HCT116 (cell line): ENCODE measurements at regions not wholly inside any gene's neighbourhood (a gene's known extent, or its start where the extent isn't known, plus 50 kb on each side); places are given as distances from the start of the nearest gene placed in this dataset.

ENCODE experiments used
- ATAC-seq: fragments of 200-7000 bp; cut with Tn5 transposase; 2 replicates; pipeline ENCODE4 v1.9.1; 2020; ENCODE audit warnings: mild to moderate bottlenecking, moderate library complexity
- BruUV-seq: library from RNA; stranded (reverse); fragments of 400-500 nt; replicated peaks from 2 replicates; lab custom pipeline; 2021; lab: Mats Ljungman, UMichigan
- CTCF ChIA-PET: fragments of 300-600 bp; sonication (Branson Sonifier 250); formaldehyde crosslinking; loops from one replicate; lab custom pipeline; 2021; ENCODE audit warnings: antibody characterized with exemption; lab: Charles Lee
- POLR2A ChIA-PET: fragments of 300-600, 350-600 bp; sonication (Branson Sonifier 250); formaldehyde crosslinking; loops from one replicate; lab custom pipeline; 2021; ENCODE audit warnings: antibody characterized with exemption; lab: Charles Lee
- RAD21 ChIA-PET, 2 experiments: fragments of 300-600 bp; sonication (Branson Sonifier 250); formaldehyde crosslinking; loops; one replicate each; lab custom pipeline; 2023; ENCODE audit warnings: low total read pairs in 2 of 2; ENCODE audit not compliant: uncharacterized antibody in 2 of 2, unreplicated experiment in 2 of 2, low non-redundant PET in 1 of 2; lab: Charles Lee
- DNase-seq: peaks from one replicate; pipeline ENCODE4 v3.0.0-alpha.2; 2010; ENCODE audit warnings: low read depth, low spot score
- H2AFZ ChIP-seq: fragments of 200-600 bp; shearing (Covaris generic), sonication (generic); 2 replicates; pipeline ENCODE4 v1.6.1; 2017; ENCODE audit warnings: low read depth, mixed run types, mixed read lengths, antibody characterized with exemption, low read length; ENCODE audit not compliant: poor library complexity, severe bottlenecking
- H3K27ac ChIP-seq: 2 replicates; pipeline ENCODE4 v1.5.1; 2012; ENCODE audit warnings: low read depth, low read length
- H3K27me3 ChIP-seq: fragments of 200-600 bp; sonication (generic); 2 replicates; pipeline ENCODE4 v1.6.1; 2016; ENCODE audit warnings: mixed run types, low read length, mixed read lengths; ENCODE audit not compliant: insufficient read depth
- H3K36me3 ChIP-seq, 2 experiments: fragments of 200-500 bp in 1 of 2; fragments of 200-600 bp in 1 of 2; sonication (Bioruptor generic) in 1 of 2; sonication (generic) in 1 of 2; 2 replicates each; pipeline versions ENCODE4 v1.5.1 to v1.6.1; 2014 to 2016; ENCODE audit warnings: low read length in 2 of 2, inconsistent platforms in 1 of 2, mixed read lengths in 1 of 2, mixed run types in 1 of 2; ENCODE audit not compliant: insufficient read depth in 2 of 2, control insufficient read depth in 1 of 2
- H3K4me1 ChIP-seq, 2 experiments: fragments of 200-600 bp in 1 of 2; sonication (generic) in 1 of 2; 2 replicates each; pipeline versions ENCODE4 v1.5.1 to v1.6.1; 2012 to 2017; ENCODE audit warnings: low read length in 2 of 2, inconsistent platforms in 1 of 2, mild to moderate bottlenecking in 1 of 2, mixed read lengths in 1 of 2, mixed run types in 1 of 2, moderate library complexity in 1 of 2; ENCODE audit not compliant: insufficient read depth in 2 of 2, control insufficient read depth in 1 of 2
- H3K4me2 ChIP-seq: fragments of 200-600 bp; sonication (generic); 2 replicates; pipeline ENCODE4 v1.6.1; 2017; ENCODE audit warnings: mixed run types, low read length, mixed read lengths
- H3K4me3 ChIP-seq, 2 experiments: fragments of 200-600 bp in 1 of 2; sonication (generic) in 1 of 2; replicated peaks in 1 of 2; 2 replicates each; pipeline ENCODE4 v1.5.1; 2011 to 2016; ENCODE audit warnings: low read length in 2 of 2, control low read depth in 1 of 2, low read depth in 1 of 2, mild to moderate bottlenecking in 1 of 2, mixed read lengths in 1 of 2, mixed run types in 1 of 2
- H3K79me2 ChIP-seq: fragments of 200-600 bp; sonication (generic); 2 replicates; pipeline ENCODE4 v1.6.1; 2017; ENCODE audit warnings: mild to moderate bottlenecking, mixed run types, low read length, moderate library complexity, mixed read lengths; ENCODE audit not compliant: insufficient read depth
- H3K9ac ChIP-seq: fragments of 200-600 bp; sonication (generic); 2 replicates; pipeline ENCODE4 v1.6.1; 2016; ENCODE audit warnings: low read length, mixed read lengths
- H3K9me2 ChIP-seq: fragments of 200-600 bp; sonication (generic), shearing (Covaris generic); 2 replicates; pipeline ENCODE4 v1.6.1; 2017; ENCODE audit warnings: mixed run types, mild to moderate bottlenecking, moderate library complexity; ENCODE audit not compliant: insufficient read depth
- H3K9me3 ChIP-seq, 2 experiments: fragments of 200-500 bp in 1 of 2; fragments of 200-600 bp in 1 of 2; sonication (Bioruptor generic) in 1 of 2; sonication (generic) in 1 of 2; 2 replicates each; pipeline ENCODE4 v1.6.1; 2014 to 2017; ENCODE audit warnings: low read length in 2 of 2, mixed read lengths in 2 of 2, inconsistent platforms in 1 of 2, low read depth in 1 of 2, mild to moderate bottlenecking in 1 of 2, mixed run types in 1 of 2, moderate library complexity in 1 of 2; ENCODE audit not compliant: control insufficient read depth in 1 of 2, insufficient read depth in 1 of 2
- H4K20me1 ChIP-seq: fragments of 200-600 bp; sonication (generic), shearing (Covaris generic); 2 replicates; pipeline ENCODE4 v1.6.1; 2017; ENCODE audit warnings: mixed run types, mild to moderate bottlenecking, moderate library complexity; ENCODE audit not compliant: insufficient read depth
- ATF3 ChIP-seq: IDR thresholded peaks from 2 replicates; pipeline ENCODE4 v1.6.1; 2012
- CEBPB ChIP-seq: IDR thresholded peaks from 2 replicates; pipeline ENCODE4 v1.6.1; 2012; ENCODE audit warnings: low read depth
- EGR1 ChIP-seq: IDR thresholded peaks from 2 replicates; pipeline ENCODE4 v1.6.1; 2012; ENCODE audit warnings: low read depth
- EZH2 ChIP-seq: fragments of 200-600 bp; sonication (generic); IDR thresholded peaks from 2 replicates; pipeline ENCODE4 v1.6.1; 2017; ENCODE audit warnings: antibody characterized with exemption, mixed run types
- EZH2phosphoT487 ChIP-seq: fragments of 200-600 bp; IDR thresholded peaks from 2 replicates; pipeline ENCODE4 v1.6.1; 2018; ENCODE audit warnings: antibody characterized with exemption, borderline replicate concordance
- FOSL1 ChIP-seq: IDR thresholded peaks from 2 replicates; pipeline ENCODE4 v1.6.1; 2012; ENCODE audit warnings: low read depth
- MAX ChIP-seq: IDR thresholded peaks from 2 replicates; pipeline ENCODE4 v1.6.1; 2012
- POLR2A ChIP-seq: IDR thresholded peaks from 2 replicates; pipeline ENCODE4 v1.7.0; 2011; ENCODE audit warnings: borderline replicate concordance; ENCODE audit not compliant: insufficient read depth, insufficient read length; ENCODE audit errors: extremely low read depth
- POLR2AphosphoS5 ChIP-seq: IDR thresholded peaks from 2 replicates; pipeline ENCODE4 v1.6.1; 2011; ENCODE audit warnings: mild to moderate bottlenecking, low read depth, low read length, moderate library complexity
- RAD21 ChIP-seq: IDR thresholded peaks from 2 replicates; pipeline ENCODE4 v1.6.1; 2012; ENCODE audit warnings: low read depth, mild to moderate bottlenecking
- REST ChIP-seq: IDR thresholded peaks from 2 replicates; pipeline ENCODE4 v1.6.1; 2012; ENCODE audit warnings: low read depth
- SIN3A ChIP-seq: IDR thresholded peaks from 2 replicates; pipeline ENCODE4 v1.6.1; 2012; ENCODE audit warnings: low read depth
- SP1 ChIP-seq: IDR thresholded peaks from 2 replicates; pipeline ENCODE4 v1.6.1; 2012; ENCODE audit warnings: low read depth
- SRF ChIP-seq: IDR thresholded peaks from 2 replicates; pipeline ENCODE4 v1.6.1; 2012; ENCODE audit warnings: low read depth
- YY1 ChIP-seq: IDR thresholded peaks from 2 replicates; pipeline ENCODE4 v1.6.1; 2011; ENCODE audit warnings: low read length, low read depth, moderate library complexity, mild to moderate bottlenecking; ENCODE audit not compliant: insufficient replicate concordance; ENCODE audit errors: extremely low read depth
- ZNF274 ChIP-seq: fragments of 200-500 bp; sonication (Bioruptor generic); IDR thresholded peaks from 2 replicates; pipeline ENCODE4 v1.6.1; 2014; ENCODE audit warnings: mild to moderate bottlenecking, low read depth, low read length, inconsistent platforms
- intact Hi-C: fragments of 100-400 bp; cut with micrococcal nuclease; formaldehyde crosslinking; loops from 2 replicates; pipeline ENCODE4 v1.10.0; 2022

GRCh38 chr2:200089756-200090109 is 134.4 kb downstream of the MAIP1 start:
- BruUV-seq = no TSS peak

GRCh38 chr2:200090683-200091082 is 135.3 kb downstream of the MAIP1 start:
- ATAC-seq = no peak
- POLR2A ChIA-PET = no interaction called here
- CTCF ChIA-PET = no interaction called here
- no peaks in the 10 kb centered on the region for H3K27me3 ChIP-seq
- no peaks in the 10 kb centered on the region for H4K20me1 ChIP-seq
- no peaks in the 10 kb centered on the region for H3K79me2 ChIP-seq
- RAD21 ChIA-PET = no interaction called here
- no peaks in the 10 kb centered on the region for H3K9me3 ChIP-seq
- H3K27ac ChIP-seq = no peak overlapping the region
- no peak overlapping the region for H3K4me3 ChIP-seq
- intact Hi-C loops = no loop called here
- no peaks in the 10 kb centered on the region for H3K36me3 ChIP-seq
- no peak for TF ChIP-seq YY1
- TF ChIP-seq RAD21 = no peak
- no peak for TF ChIP-seq FOSL1
- TF ChIP-seq MAX = no peak
- TF ChIP-seq POLR2AphosphoS5 = no peak
- no peak for TF ChIP-seq REST
- TF ChIP-seq EGR1 = no peak
- TF ChIP-seq SP1 = no peak
- no peak for TF ChIP-seq POLR2A
- TF ChIP-seq SIN3A = no peak
- TF ChIP-seq ATF3 = no peak
- TF ChIP-seq EZH2phosphoT487 = no peak
- TF ChIP-seq ZNF274 = no peak
- no peak for TF ChIP-seq EZH2
- no peak for TF ChIP-seq CEBPB
- TF ChIP-seq SRF = no peak
- no peaks in the 10 kb centered on the region for H3K9me2 ChIP-seq
- H3K9ac ChIP-seq = no peak overlapping the region
- H2AFZ ChIP-seq = no peak overlapping the region
- H3K4me1 ChIP-seq = no peaks in the 10 kb centered on the region
- H3K4me2 ChIP-seq = no peak overlapping the region
- DNase-seq = no peak
- no TSS peak for BruUV-seq

More at GRCh38 chr2:200089756-200090109, 134.4 kb downstream of the MAIP1 start:
- Histone ChIP-seq H3K36me3 (no peaks in the 10 kb centered on the region), H3K4me2 (no peak overlapping the region), H3K4me3 (no peak overlapping the region), H2AFZ (no peak overlapping the region), H3K27ac (no peak overlapping the region), H3K9me3 (no peaks in the 10 kb centered on the region), H3K79me2 (no peaks in the 10 kb centered on the region)
- RAD21 ChIA-PET = no interaction called here
- TF ChIP-seq EGR1 (no peak), POLR2AphosphoS5 (no peak), SIN3A (no peak)
- TF ChIP-seq, all 23 proteins: peak for 0
- POLR2A ChIA-PET = no interaction called here
- intact Hi-C loops = no loop called here
- ATAC-seq = no peak
- Histone ChIP-seq H3K27me3 (no peaks in the 10 kb centered on the region), H4K20me1 (no peaks in the 10 kb centered on the region), H3K4me1 (no peaks in the 10 kb centered on the region), H3K9ac (no peak overlapping the region), H3K9me2 (no peaks in the 10 kb centered on the region)
- no peak for DNase-seq
- CTCF ChIA-PET = no interaction called here
